Uterus (tissue), 2 donors: ENCODE measurements at regions not wholly inside any gene's neighbourhood (a gene's known extent, or its start where the extent isn't known, plus 50 kb on each side); places are given as distances from the start of the nearest gene placed in this dataset.

Source experiments
- CTCF ChIP-seq, 4 experiments: fragments of 200-600 bp in 2 of 4; fragments of 450-650 bp in 2 of 4; sonication (generic) in 2 of 4; IDR thresholded peaks; one replicate each; pipeline ENCODE4 v1.5.1; 2016 to 2019; ENCODE audit warnings: antibody characterized with exemption in 4 of 4, mild to moderate bottlenecking in 2 of 4, moderate library complexity in 1 of 4
- POLR2A ChIP-seq, 2 donors: fragments of 450-650 bp; IDR thresholded peaks; one replicate each; pipeline ENCODE4 v1.6.1; 2016; ENCODE audit warnings: antibody characterized with exemption in 2 of 2, mild to moderate bottlenecking in 1 of 2, moderate library complexity in 1 of 2

- TF ChIP-seq POLR2A (IDR thresholded peaks at IDR 0.05) (no peak), CTCF (IDR thresholded peaks at IDR 0.05) (no peak)
Measured at GRCh38 chr5:175220549-175220948, 223.4 kb downstream of the DRD1 start.
